Neural cell (in vitro differentiated cells): ENCODE measurements at regions not wholly inside any gene's neighbourhood (a gene's known extent, or its start where the extent isn't known, plus 50 kb on each side); places are given as distances from the start of the nearest gene placed in this dataset.

ENCODE experiments used
- TF ChIP-seq, protein P1 (sequence below): fragments of 450-650 bp; IDR thresholded peaks from 2 replicates; pipeline ENCODE4 v1.5.1; 2014; ENCODE audit warnings: antibody characterized with exemption, mild to moderate bottlenecking, moderate library complexity; ENCODE audit not compliant: poor library complexity, severe bottlenecking
- TF ChIP-seq, protein P2 (sequence below): IDR thresholded peaks from 2 replicates; pipeline ENCODE4 v1.6.1; 2012; ENCODE audit warnings: borderline replicate concordance

DNA sequence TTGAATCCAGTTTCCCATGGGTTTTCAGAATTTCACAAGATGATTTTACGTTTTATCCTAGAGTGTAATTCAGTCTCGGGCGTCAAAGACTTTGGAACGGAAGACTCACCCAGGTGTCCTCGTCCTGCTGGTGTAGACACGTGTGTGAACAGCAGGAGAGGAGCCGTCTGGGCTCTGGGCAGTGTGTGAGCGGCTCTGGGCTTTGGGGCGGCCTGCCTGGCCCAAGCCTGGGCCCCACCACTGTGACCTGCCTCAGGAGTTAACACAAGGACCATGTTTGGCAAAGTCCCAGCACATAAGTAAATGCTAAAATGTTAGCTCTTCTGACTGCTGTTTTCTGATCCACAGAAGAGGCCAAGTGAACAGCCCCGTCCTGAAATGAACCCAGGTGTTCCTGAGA is 1093.3 kb downstream of the BRD1 start:
- TF ChIP-seq, protein P1, sequence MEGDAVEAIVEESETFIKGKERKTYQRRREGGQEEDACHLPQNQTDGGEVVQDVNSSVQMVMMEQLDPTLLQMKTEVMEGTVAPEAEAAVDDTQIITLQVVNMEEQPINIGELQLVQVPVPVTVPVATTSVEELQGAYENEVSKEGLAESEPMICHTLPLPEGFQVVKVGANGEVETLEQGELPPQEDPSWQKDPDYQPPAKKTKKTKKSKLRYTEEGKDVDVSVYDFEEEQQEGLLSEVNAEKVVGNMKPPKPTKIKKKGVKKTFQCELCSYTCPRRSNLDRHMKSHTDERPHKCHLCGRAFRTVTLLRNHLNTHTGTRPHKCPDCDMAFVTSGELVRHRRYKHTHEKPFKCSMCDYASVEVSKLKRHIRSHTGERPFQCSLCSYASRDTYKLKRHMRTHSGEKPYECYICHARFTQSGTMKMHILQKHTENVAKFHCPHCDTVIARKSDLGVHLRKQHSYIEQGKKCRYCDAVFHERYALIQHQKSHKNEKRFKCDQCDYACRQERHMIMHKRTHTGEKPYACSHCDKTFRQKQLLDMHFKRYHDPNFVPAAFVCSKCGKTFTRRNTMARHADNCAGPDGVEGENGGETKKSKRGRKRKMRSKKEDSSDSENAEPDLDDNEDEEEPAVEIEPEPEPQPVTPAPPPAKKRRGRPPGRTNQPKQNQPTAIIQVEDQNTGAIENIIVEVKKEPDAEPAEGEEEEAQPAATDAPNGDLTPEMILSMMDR: no peak
- TF ChIP-seq, protein P2, sequence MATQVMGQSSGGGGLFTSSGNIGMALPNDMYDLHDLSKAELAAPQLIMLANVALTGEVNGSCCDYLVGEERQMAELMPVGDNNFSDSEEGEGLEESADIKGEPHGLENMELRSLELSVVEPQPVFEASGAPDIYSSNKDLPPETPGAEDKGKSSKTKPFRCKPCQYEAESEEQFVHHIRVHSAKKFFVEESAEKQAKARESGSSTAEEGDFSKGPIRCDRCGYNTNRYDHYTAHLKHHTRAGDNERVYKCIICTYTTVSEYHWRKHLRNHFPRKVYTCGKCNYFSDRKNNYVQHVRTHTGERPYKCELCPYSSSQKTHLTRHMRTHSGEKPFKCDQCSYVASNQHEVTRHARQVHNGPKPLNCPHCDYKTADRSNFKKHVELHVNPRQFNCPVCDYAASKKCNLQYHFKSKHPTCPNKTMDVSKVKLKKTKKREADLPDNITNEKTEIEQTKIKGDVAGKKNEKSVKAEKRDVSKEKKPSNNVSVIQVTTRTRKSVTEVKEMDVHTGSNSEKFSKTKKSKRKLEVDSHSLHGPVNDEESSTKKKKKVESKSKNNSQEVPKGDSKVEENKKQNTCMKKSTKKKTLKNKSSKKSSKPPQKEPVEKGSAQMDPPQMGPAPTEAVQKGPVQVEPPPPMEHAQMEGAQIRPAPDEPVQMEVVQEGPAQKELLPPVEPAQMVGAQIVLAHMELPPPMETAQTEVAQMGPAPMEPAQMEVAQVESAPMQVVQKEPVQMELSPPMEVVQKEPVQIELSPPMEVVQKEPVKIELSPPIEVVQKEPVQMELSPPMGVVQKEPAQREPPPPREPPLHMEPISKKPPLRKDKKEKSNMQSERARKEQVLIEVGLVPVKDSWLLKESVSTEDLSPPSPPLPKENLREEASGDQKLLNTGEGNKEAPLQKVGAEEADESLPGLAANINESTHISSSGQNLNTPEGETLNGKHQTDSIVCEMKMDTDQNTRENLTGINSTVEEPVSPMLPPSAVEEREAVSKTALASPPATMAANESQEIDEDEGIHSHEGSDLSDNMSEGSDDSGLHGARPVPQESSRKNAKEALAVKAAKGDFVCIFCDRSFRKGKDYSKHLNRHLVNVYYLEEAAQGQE: no peak
